Left renal pelvis (tissue), 4 donors: ENCODE measurements at regions not wholly inside any gene's neighbourhood (a gene's known extent, or its start where the extent isn't known, plus 50 kb on each side); places are given as distances from the start of the nearest gene placed in this dataset.

Experiments used
- DNase-seq, 4 donors: peaks; one replicate each; pipeline ENCODE4 v3.0.0-alpha.2; 2013; ENCODE audit warnings: low read depth in 4 of 4, low spot score in 3 of 4

GRCh38 chr6:89028774-89029173 is 51.8 kb upstream of the PNRC1 start:
- DNase-seq = no peak

DNA sequence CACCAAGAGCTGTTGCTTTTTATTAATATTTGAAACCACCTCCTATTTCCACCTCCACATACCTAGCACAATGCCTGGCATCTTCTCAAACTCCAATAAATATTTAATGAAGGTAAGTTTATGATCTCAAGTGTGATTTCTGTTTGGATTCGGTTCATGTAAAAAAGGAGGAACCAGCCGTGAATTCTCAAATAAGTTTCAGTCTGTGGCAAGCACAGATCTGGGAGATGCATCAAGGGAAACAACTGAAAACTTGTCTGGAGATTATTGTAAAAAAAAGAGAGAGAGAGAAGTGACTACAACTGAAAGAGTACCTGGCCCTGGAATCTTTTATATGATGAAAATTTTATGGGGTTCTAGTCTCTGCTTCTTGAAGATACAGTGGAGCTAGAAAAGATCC is 52.8 kb upstream of the PNRC1 start:
- no peak for DNase-seq

DNA sequence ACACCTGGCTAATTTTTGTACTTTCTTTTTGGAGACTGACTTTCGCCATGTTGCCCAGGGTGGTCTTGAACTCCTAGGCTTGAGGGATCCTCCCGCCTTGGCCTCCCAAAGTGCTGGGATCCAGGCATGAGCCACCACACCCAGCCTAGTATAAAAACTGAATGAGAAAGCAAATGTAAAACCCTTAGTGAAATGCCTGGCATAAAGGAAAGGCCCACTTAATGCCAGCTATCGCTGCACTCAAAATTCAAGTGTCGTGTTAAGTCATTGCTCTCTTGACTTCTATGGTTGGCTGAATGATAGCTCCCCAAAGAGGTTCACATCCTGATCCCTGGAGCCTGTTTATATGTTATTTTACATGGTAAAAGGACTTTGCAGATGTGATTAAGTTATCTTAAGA is 54.4 kb upstream of the PNRC1 start:
- no peak for DNase-seq

DNA sequence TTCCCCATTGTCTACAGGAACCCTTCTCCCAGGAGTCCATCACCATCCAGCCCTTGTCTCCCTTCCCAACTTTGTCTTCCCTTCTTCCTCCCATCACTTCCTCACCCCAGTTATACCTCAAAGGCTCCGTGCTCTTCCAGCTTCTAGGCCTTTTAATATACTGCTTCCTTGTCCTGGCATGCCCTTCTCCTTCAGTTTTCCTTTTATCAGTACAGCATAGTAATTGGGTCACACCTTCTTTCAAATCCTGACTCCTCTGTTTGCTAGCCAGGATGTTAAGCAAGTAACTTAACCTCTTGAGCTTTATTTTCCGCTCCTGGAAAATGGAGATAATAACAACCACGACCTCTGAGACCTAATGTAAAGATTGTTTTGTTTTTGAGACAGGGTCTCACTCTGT is 54.9 kb upstream of the PNRC1 start:
- DNase-seq = no peak

GRCh38 chr6:89024456-89024855 is 56.1 kb upstream of the PNRC1 start:
- DNase-seq = no peak

- no peak for DNase-seq
These were observed 56.7 kb upstream of the PNRC1 start for GRCh38 chr6:89023591-89024441.

DNA sequence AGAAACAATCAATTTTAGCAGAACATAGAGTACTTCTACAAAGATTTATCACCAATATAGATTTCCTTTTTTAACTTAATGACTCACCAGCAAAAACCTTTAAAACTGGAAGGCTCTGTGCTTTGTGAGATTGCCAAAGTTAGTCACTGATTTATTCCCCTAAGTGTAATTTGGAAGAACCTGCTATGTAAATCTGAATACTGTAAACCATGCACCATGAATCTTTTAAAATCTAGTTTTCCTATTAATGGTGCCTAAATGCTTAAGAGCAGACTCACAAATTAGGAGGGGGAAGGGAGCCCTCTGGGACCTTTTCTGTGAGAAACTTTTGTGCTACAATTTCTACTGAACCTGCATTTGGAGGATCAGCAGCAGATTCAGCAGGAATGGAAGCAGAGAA is 57.8 kb upstream of the PNRC1 start:
- peak in 3 of 4 donors; percentile 50 to 60 (median 51) for DNase-seq

GRCh38 chr6:89021629-89022028 is 58.2 kb upstream of the RNGTT start:
- no peak for DNase-seq

DNA sequence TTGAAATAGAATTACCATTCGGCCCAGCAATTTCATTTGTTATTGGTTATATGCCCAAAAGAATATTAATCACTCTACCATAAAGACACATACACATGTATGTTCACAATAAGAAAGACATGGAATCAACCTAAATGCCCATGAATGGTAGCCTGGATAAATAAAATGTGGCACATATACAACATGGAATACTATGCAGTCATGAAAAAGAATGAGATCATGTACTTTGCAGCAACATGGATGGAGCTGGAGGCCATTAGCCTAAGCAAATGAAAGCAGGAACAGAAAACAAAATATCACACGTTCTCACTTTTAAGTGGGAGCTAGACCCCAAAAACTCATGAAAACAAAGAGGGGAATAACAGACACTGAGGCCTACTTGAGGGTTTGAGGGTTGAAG is 52.6 kb upstream of the RNGTT start:
- DNase-seq = no peak

DNA sequence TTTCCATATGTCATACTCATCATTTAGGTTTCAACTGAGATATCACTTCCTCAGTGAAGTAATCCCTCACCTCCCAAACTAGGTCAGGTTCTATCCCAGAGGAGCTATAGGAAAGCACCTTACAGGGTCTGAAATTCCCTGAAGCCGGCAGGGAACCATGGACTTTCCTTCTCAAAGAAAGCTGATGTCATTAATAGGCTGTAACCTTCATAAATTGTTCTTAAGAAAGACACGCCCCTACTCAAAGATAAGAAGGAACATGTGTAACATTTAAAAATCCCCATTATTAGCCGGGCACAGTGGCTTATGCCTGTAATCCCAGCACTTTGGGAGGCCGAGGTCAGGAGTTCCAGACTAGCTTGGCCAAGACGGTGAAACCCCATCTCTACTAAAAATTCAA is 50.0 kb upstream of the RNGTT start:
- DNase-seq = no peak
